ENCODE measurements at regions not wholly inside any gene's neighbourhood (a gene's known extent, or its start where the extent isn't known, plus 50 kb on each side); places are given as distances from the start of the nearest gene placed in this dataset.

DNA sequence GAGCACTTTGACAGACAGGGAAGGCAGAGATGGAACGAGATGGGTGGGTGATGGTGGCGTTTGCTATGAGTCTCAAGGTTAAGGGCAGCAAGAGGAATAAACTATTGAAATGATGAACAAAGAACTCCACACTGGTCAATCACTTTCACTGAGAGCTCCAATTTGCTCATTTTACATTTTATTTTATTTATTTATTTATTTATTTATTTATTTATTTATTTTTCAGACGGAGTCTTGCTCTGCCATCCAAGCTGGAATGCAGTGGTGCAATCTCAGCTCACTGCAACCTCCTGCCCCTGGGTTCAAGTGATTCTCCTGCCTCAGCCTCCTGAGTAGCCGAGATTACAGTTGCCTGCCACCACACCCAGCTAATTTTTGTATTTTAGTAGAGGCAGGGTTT is 669.1 kb downstream of the HS3ST4 start:
- H3K9ac ChIP-seq (ENCODE audit: low read length) = no peak overlapping the region
- no peak overlapping the region for H3K27ac ChIP-seq (ENCODE audit: low read length)
- H3K4me1 ChIP-seq (ENCODE audit: low read length) = no peaks in the 10 kb centered on the region
- H3K79me2 ChIP-seq (ENCODE audit: low read length) = no peaks in the 10 kb centered on the region
- TF ChIP-seq EZH2phosphoT487 (IDR thresholded peaks at IDR 0.05; ENCODE audit: low read depth) = no peak
- TF ChIP-seq, protein P1, sequence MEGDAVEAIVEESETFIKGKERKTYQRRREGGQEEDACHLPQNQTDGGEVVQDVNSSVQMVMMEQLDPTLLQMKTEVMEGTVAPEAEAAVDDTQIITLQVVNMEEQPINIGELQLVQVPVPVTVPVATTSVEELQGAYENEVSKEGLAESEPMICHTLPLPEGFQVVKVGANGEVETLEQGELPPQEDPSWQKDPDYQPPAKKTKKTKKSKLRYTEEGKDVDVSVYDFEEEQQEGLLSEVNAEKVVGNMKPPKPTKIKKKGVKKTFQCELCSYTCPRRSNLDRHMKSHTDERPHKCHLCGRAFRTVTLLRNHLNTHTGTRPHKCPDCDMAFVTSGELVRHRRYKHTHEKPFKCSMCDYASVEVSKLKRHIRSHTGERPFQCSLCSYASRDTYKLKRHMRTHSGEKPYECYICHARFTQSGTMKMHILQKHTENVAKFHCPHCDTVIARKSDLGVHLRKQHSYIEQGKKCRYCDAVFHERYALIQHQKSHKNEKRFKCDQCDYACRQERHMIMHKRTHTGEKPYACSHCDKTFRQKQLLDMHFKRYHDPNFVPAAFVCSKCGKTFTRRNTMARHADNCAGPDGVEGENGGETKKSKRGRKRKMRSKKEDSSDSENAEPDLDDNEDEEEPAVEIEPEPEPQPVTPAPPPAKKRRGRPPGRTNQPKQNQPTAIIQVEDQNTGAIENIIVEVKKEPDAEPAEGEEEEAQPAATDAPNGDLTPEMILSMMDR (IDR thresholded peaks at IDR 0.05; ENCODE audit: low read depth, low read length) = no peak
- no peaks in the 10 kb centered on the region for H3K27me3 ChIP-seq (ENCODE audit: low read depth, low read length)
- no peak overlapping the region for H3K4me3 ChIP-seq (ENCODE audit: low read length)
- no peak overlapping the region for H2AFZ ChIP-seq (ENCODE audit: low read depth, low read length)
- H3K9me3 ChIP-seq (ENCODE audit: insufficient read depth, low read length) = no peaks in the 10 kb centered on the region
- no peaks in the 10 kb centered on the region for H3K36me3 ChIP-seq (replicated peaks; ENCODE audit: low read depth, low read length)
- H4K20me1 ChIP-seq (ENCODE audit: insufficient read depth, low read length) = no peaks in the 10 kb centered on the region
- no peak overlapping the region for H3K4me2 ChIP-seq (ENCODE audit: low read length)

DNA sequence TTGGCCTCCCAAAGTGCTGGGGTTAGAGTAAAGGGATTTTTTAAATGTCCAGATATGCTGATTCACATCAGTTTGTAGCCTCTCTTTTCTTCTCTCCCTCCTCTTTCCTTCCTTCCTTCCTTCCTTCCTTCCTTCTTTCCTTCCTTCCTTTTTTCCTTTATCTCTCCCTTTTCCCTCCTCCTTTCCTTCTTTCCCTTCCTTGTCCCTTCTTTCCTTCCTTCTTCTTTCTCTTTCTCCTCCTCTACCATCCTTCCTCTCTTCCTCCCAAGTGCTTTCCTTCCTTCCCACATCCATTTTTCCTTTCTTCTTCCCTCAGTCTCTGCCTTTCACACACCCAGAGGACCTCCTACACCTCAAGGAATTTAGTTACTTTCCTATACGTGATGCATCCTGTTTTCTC is 671.8 kb downstream of the HS3ST4 start:
- H3K4me3 ChIP-seq (ENCODE audit: low read length) = no peak overlapping the region
- TF ChIP-seq, protein P1 (IDR thresholded peaks at IDR 0.05; ENCODE audit: low read depth, low read length) = no peak
- TF ChIP-seq EZH2phosphoT487 (IDR thresholded peaks at IDR 0.05; ENCODE audit: low read depth) = no peak
- H3K9me3 ChIP-seq (ENCODE audit: insufficient read depth, low read length) = no peaks in the 10 kb centered on the region
- no peaks in the 10 kb centered on the region for H3K27me3 ChIP-seq (ENCODE audit: low read depth, low read length)
- H4K20me1 ChIP-seq (ENCODE audit: insufficient read depth, low read length) = no peaks in the 10 kb centered on the region
- no peaks in the 10 kb centered on the region for H3K36me3 ChIP-seq (replicated peaks; ENCODE audit: low read depth, low read length)
- H2AFZ ChIP-seq (ENCODE audit: low read depth, low read length) = no peak overlapping the region
- H3K79me2 ChIP-seq (ENCODE audit: low read length) = no peaks in the 10 kb centered on the region
- no peak overlapping the region for H3K27ac ChIP-seq (ENCODE audit: low read length)
- H3K4me1 ChIP-seq (ENCODE audit: low read length) = no peaks in the 10 kb centered on the region
- H3K9ac ChIP-seq (ENCODE audit: low read length) = no peak overlapping the region
- no peak overlapping the region for H3K4me2 ChIP-seq (ENCODE audit: low read length)

DNA sequence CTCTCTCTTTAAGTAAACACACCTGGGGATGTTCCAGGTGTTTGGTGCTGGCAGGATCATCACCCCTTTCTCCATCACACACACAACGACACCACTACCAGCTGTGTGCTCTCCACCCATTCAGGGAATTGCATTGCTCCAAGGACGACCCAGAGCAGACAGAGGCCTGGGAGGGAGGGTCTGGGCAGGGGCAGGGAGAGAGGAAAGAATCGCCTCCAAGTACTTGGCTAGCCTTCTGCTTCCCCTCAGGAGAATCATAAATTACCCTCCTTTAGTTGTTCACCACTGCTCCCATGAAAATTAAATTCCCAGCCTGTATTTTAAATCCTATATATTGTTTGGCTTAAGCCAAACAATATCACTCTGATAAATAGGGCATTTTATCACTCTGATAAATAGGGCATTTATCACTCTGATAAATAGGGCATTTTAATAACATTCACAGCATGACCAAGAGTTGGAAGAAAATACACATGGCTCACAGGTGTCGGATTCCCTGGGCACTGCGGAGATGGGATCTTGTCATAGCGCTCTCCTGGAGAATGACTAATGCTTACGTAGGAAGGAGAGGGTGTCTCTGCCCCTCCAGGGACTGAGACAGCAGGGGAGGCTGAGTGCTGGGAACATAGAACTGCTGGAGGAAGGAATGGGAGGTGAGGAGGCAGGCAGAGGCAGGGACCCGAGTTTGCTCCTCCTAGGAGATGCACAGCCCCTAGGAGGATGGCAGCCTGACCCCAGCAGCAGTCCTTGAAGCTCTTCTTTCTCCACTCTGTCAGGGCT is 673.6 kb downstream of the HS3ST4 start:
- H3K9ac ChIP-seq (ENCODE audit: low read length) = no peak overlapping the region
- no peak overlapping the region for H3K4me2 ChIP-seq (ENCODE audit: low read length)
- no peaks in the 10 kb centered on the region for H4K20me1 ChIP-seq (ENCODE audit: insufficient read depth, low read length)
- no peaks in the 10 kb centered on the region for H3K4me1 ChIP-seq (ENCODE audit: low read length)
- TF ChIP-seq EZH2phosphoT487 (IDR thresholded peaks at IDR 0.05; ENCODE audit: low read depth) = no peak
- TF ChIP-seq, protein P1 (IDR thresholded peaks at IDR 0.05; ENCODE audit: low read depth, low read length) = no peak
- H3K79me2 ChIP-seq (ENCODE audit: low read length) = no peaks in the 10 kb centered on the region
- H3K36me3 ChIP-seq (replicated peaks; ENCODE audit: low read depth, low read length) = no peaks in the 10 kb centered on the region
- H3K4me3 ChIP-seq (ENCODE audit: low read length) = no peak overlapping the region
- H3K27ac ChIP-seq (ENCODE audit: low read length) = no peak overlapping the region
- H2AFZ ChIP-seq (ENCODE audit: low read depth, low read length) = no peak overlapping the region
- H3K27me3 ChIP-seq (ENCODE audit: low read depth, low read length) = no peaks in the 10 kb centered on the region
- no peaks in the 10 kb centered on the region for H3K9me3 ChIP-seq (ENCODE audit: insufficient read depth, low read length)

DNA sequence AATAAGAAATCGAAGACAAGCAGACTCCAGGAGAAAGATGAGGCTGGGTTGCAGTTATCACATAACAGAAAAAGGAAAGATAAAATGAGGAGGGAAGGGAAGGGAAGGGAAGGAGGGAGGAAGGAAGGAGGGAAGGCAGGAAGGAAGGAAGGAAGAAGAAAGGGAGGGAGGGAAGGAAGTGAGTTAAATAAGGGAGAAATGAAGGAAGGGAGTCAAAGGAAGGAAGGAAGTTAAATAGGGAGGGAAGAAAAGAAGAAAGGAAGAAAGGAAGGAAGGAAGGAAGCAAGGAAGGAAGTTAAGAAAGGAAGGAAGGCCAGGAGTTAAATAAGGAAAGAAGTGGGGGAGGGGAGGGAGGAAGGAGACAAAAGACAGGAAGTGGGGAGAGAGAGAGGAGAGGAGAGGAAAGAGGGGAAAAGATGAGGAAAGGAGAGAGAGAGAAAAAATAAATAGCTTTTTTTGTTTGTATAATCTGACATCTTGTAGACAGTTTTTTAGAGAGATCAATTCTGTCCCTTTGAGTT is 679.6 kb downstream of the HS3ST4 start:
- no peak for TF ChIP-seq EZH2phosphoT487 (IDR thresholded peaks at IDR 0.05; ENCODE audit: low read depth)
- TF ChIP-seq, protein P1 (IDR thresholded peaks at IDR 0.05; ENCODE audit: low read depth, low read length) = no peak

More for the DNA sequence above, 679.6 kb downstream of the HS3ST4 start:
- H3K4me1 ChIP-seq (ENCODE audit: low read length) = no peaks in the 10 kb centered on the region
- no peaks in the 10 kb centered on the region for H3K79me2 ChIP-seq (ENCODE audit: low read length)
- no peak overlapping the region for H3K27ac ChIP-seq (ENCODE audit: low read length)
- H2AFZ ChIP-seq (ENCODE audit: low read depth, low read length) = no peak overlapping the region
- no peaks in the 10 kb centered on the region for H3K36me3 ChIP-seq (replicated peaks; ENCODE audit: low read depth, low read length)
- H3K27me3 ChIP-seq (ENCODE audit: low read depth, low read length) = no peaks in the 10 kb centered on the region
- no peaks in the 10 kb centered on the region for H4K20me1 ChIP-seq (ENCODE audit: insufficient read depth, low read length)
- H3K9me3 ChIP-seq (ENCODE audit: insufficient read depth, low read length) = no peaks in the 10 kb centered on the region
- H3K9ac ChIP-seq (ENCODE audit: low read length) = no peak overlapping the region
- no peak overlapping the region for H3K4me2 ChIP-seq (ENCODE audit: low read length)
- H3K4me3 ChIP-seq (ENCODE audit: low read length) = no peak overlapping the region

Data from OCI-LY3 (cell line).